Stimulated activated CD4-positive, alpha-beta T cell treated with anti-CD3 and anti-CD28 coated beads, Interleukin-4, amount 100 ng/mL, for 4 hours (primary cell): ENCODE measurements at regions not wholly inside any gene's neighbourhood (a gene's known extent, or its start where the extent isn't known, plus 50 kb on each side); places are given as distances from the start of the nearest gene placed in this dataset.
A peak's percentile ranks its signal among the peaks of the same experiment; 100 is the strongest.
"Not testable (repeated sequence)": the region's sequence is repeated elsewhere in the genome, so short reads cannot be mapped to it uniquely, and the experiment has no call there.

ENCODE experiments used
- DNase-seq, 2 experiments: peaks; one replicate each; pipeline ENCODE4 v3.0.0-alpha.2; 2020

- peak in 1 of 2 experiments; percentile 9 for DNase-seq
Measured at GRCh38 chr14:57060276-57060955, 208.3 kb downstream of the EXOC5 start.

- DNase-seq: no peak
Measured at GRCh38 chr14:57058319-57058718, 210.4 kb downstream of the EXOC5 start.

GRCh38 chr14:57057803-57058202 lies 210.9 kb downstream of the EXOC5 start:
- no peak for DNase-seq

- not testable (repeated sequence) for DNase-seq
Measured at GRCh38 chr14:57056522-57056921, 212.2 kb downstream of the EXOC5 start.

GRCh38 chr14:57052705-57053302 lies 215.9 kb downstream of the EXOC5 start:
- no peak for DNase-seq

GRCh38 chr14:57051633-57052032 lies 217.1 kb downstream of the EXOC5 start:
- DNase-seq: no peak

- no peak for DNase-seq
Measured at GRCh38 chr14:57049848-57050247, 218.9 kb downstream of the EXOC5 start.

- no peak for DNase-seq
Measured at GRCh38 chr14:57046175-57046574, 222.5 kb downstream of the EXOC5 start.

GRCh38 chr14:57044101-57044973 lies 224.4 kb downstream of the EXOC5 start:
- not testable (repeated sequence) for DNase-seq

- no peak for DNase-seq
Measured at GRCh38 chr14:57038689-57039088, 228.4 kb upstream of the OTX2 start.

GRCh38 chr14:57031474-57031873 lies 221.2 kb upstream of the OTX2 start:
- DNase-seq: no peak

- no peak for DNase-seq
Measured at GRCh38 chr14:57029620-57030253, 219.5 kb upstream of the OTX2 start.

GRCh38 chr14:57025456-57025855 lies 215.2 kb upstream of the OTX2 start:
- no peak for DNase-seq

GRCh38 chr14:57022608-57023007 lies 212.3 kb upstream of the OTX2 start:
- no peak for DNase-seq

- no peak for DNase-seq
Measured at GRCh38 chr14:57018065-57018464, 207.8 kb upstream of the OTX2 start.

GRCh38 chr14:57013987-57014386 lies 203.7 kb upstream of the OTX2 start:
- DNase-seq: no peak

GRCh38 chr14:57009585-57010515 lies 199.6 kb upstream of the OTX2 start:
- DNase-seq: no peak

- no peak for DNase-seq
Measured at GRCh38 chr14:57008534-57008933, 198.3 kb upstream of the OTX2 start.

GRCh38 chr14:56998728-56999127 lies 188.4 kb upstream of the OTX2 start:
- DNase-seq: no peak

GRCh38 chr14:56996721-56997399 lies 186.6 kb upstream of the OTX2 start:
- DNase-seq: no peak

- DNase-seq: no peak
Measured at GRCh38 chr14:56995010-56995409, 184.7 kb upstream of the OTX2 start.
